ENCODE measurements at regions not wholly inside any gene's neighbourhood (a gene's known extent, or its start where the extent isn't known, plus 50 kb on each side); places are given as distances from the start of the nearest gene placed in this dataset.

DNA sequence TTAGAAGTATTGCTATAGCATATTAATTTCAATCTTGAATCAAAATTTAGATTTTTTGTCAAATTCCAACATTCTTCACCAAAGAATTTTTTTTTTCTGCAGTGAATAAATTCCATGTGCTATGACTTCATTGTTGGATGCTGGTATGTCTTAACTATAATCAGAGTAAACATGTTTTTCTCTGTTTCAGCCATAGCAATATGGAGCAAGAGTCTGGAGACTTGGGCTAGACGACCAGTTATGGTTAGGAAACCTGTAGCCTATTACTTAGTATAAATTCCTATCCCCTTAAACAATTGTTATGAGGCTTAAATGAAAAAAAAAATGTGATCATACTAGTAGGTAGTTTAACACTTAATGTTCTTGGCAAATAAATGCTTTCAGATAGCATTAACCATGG lies 431.9 kb upstream of the FRG2C start:
- CTCF ChIA-PET, result interaction anchor here (0.6 kb wide), 1 partner anchor 23 kb away, joined by 3 read pairs; no protein-coding TSS in a partner anchor
- Mint-ChIP-seq H3K4me1 (peaks cover 20% of the 10 kb centered on the region), H3K4me3 (no peak overlapping the region), H3K9me3 (peaks cover 17% of the 10 kb centered on the region; the same call in 1 of the 2 replicates), H3K27me3 (ENCODE audit: low read depth) (no peaks in the 10 kb centered on the region; the same call in 1 of the 2 replicates), H3K36me3 (no peaks in the 10 kb centered on the region), H3K27ac (no peak overlapping the region)
- DNase-seq (ENCODE audit: low spot score) (no peak), ATAC-seq (no peak)
- TF ChIP-seq PRRX2 (CRISPR knock-in tag; IDR thresholded peaks at IDR 0.05) (no peak), ZNF219 (CRISPR knock-in tag; IDR thresholded peaks at IDR 0.05; ENCODE audit: borderline replicate concordance) (no peak), ZBTB21 (CRISPR knock-in tag; IDR thresholded peaks at IDR 0.05; ENCODE audit: borderline replicate concordance) (no peak), CREM (CRISPR knock-in tag; IDR thresholded peaks at IDR 0.05) (no peak), NFATC4 (CRISPR knock-in tag; IDR thresholded peaks at IDR 0.05) (no peak), IRF2 (CRISPR knock-in tag; IDR thresholded peaks at IDR 0.05; ENCODE audit: borderline replicate concordance, low read depth) (no peak), CREB1 (CRISPR knock-in tag; IDR thresholded peaks at IDR 0.05) (no peak), NFE2L1 (CRISPR knock-in tag; IDR thresholded peaks at IDR 0.05) (no peak), JAZF1 (CRISPR knock-in tag; IDR thresholded peaks at IDR 0.05) (no peak), ZNF317 (CRISPR knock-in tag; IDR thresholded peaks at IDR 0.05; ENCODE audit: borderline replicate concordance, low read depth) (no peak)
- TF ChIP-seq, protein P1, sequence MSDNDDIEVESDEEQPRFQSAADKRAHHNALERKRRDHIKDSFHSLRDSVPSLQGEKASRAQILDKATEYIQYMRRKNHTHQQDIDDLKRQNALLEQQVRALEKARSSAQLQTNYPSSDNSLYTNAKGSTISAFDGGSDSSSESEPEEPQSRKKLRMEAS (CRISPR knock-in tag; IDR thresholded peaks at IDR 0.05), result no peak
- TF ChIP-seq, protein P2, sequence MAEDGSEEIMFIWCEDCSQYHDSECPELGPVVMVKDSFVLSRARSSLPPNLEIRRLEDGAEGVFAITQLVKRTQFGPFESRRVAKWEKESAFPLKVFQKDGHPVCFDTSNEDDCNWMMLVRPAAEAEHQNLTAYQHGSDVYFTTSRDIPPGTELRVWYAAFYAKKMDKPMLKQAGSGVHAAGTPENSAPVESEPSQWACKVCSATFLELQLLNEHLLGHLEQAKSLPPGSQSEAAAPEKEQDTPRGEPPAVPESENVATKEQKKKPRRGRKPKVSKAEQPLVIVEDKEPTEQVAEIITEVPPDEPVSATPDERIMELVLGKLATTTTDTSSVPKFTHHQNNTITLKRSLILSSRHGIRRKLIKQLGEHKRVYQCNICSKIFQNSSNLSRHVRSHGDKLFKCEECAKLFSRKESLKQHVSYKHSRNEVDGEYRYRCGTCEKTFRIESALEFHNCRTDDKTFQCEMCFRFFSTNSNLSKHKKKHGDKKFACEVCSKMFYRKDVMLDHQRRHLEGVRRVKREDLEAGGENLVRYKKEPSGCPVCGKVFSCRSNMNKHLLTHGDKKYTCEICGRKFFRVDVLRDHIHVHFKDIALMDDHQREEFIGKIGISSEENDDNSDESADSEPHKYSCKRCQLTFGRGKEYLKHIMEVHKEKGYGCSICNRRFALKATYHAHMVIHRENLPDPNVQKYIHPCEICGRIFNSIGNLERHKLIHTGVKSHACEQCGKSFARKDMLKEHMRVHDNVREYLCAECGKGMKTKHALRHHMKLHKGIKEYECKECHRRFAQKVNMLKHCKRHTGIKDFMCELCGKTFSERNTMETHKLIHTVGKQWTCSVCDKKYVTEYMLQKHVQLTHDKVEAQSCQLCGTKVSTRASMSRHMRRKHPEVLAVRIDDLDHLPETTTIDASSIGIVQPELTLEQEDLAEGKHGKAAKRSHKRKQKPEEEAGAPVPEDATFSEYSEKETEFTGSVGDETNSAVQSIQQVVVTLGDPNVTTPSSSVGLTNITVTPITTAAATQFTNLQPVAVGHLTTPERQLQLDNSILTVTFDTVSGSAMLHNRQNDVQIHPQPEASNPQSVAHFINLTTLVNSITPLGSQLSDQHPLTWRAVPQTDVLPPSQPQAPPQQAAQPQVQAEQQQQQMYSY (CRISPR knock-in tag; IDR thresholded peaks at IDR 0.05), result no peak
- TF ChIP-seq, protein P3, sequence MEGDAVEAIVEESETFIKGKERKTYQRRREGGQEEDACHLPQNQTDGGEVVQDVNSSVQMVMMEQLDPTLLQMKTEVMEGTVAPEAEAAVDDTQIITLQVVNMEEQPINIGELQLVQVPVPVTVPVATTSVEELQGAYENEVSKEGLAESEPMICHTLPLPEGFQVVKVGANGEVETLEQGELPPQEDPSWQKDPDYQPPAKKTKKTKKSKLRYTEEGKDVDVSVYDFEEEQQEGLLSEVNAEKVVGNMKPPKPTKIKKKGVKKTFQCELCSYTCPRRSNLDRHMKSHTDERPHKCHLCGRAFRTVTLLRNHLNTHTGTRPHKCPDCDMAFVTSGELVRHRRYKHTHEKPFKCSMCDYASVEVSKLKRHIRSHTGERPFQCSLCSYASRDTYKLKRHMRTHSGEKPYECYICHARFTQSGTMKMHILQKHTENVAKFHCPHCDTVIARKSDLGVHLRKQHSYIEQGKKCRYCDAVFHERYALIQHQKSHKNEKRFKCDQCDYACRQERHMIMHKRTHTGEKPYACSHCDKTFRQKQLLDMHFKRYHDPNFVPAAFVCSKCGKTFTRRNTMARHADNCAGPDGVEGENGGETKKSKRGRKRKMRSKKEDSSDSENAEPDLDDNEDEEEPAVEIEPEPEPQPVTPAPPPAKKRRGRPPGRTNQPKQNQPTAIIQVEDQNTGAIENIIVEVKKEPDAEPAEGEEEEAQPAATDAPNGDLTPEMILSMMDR (IDR thresholded peaks at IDR 0.05), result no peak
- TF ChIP-seq, protein P4, sequence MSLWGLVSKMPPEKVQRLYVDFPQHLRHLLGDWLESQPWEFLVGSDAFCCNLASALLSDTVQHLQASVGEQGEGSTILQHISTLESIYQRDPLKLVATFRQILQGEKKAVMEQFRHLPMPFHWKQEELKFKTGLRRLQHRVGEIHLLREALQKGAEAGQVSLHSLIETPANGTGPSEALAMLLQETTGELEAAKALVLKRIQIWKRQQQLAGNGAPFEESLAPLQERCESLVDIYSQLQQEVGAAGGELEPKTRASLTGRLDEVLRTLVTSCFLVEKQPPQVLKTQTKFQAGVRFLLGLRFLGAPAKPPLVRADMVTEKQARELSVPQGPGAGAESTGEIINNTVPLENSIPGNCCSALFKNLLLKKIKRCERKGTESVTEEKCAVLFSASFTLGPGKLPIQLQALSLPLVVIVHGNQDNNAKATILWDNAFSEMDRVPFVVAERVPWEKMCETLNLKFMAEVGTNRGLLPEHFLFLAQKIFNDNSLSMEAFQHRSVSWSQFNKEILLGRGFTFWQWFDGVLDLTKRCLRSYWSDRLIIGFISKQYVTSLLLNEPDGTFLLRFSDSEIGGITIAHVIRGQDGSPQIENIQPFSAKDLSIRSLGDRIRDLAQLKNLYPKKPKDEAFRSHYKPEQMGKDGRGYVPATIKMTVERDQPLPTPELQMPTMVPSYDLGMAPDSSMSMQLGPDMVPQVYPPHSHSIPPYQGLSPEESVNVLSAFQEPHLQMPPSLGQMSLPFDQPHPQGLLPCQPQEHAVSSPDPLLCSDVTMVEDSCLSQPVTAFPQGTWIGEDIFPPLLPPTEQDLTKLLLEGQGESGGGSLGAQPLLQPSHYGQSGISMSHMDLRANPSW (CRISPR knock-in tag; conservative IDR thresholded peaks at IDR 0.05; ENCODE audit: low read depth), result no peak
- POLR2A ChIA-PET, result no interaction called here

DNA sequence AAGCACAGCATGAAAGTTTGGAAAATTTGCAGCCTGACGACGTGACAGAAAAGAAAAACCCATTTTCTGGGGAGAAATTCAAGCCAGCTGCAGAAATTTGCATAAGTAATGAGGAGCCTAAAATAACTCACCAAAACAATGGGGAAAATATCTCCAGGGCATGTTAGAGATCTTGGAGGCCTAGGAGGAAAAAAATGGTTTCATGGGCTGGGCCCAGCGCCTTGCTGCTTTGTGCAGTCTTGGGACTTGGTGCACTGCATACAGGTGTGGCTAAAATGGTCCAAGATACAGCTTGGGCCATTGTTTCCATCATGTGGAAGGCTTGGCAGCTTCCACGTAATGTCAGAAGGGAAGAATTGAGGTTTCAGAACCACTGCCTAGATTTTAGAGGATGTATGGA lies 428.5 kb upstream of the FRG2C start:
- CTCF ChIA-PET, result no interaction called here
- Mint-ChIP-seq H3K9me3 (peaks cover 17% of the 10 kb centered on the region; the same call in 1 of the 2 replicates), H3K27me3 (ENCODE audit: low read depth) (no peaks in the 10 kb centered on the region), H3K27ac (no peak overlapping the region), H3K36me3 (no peaks in the 10 kb centered on the region), H3K4me3 (no peak overlapping the region), H3K4me1 (peaks cover 25% of the 10 kb centered on the region)
- DNase-seq (ENCODE audit: low spot score), result no peak
- POLR2A ChIA-PET, result no interaction called here
- ATAC-seq, result no peak
- TF ChIP-seq RORB (CRISPR knock-in tag; IDR thresholded peaks at IDR 0.05) (no peak), NR1H2 (CRISPR knock-in tag; IDR thresholded peaks at IDR 0.05) (no peak)
- TF ChIP-seq, protein P4 (CRISPR knock-in tag; conservative IDR thresholded peaks at IDR 0.05; ENCODE audit: low read depth), result no peak
- TF ChIP-seq, protein P3 (IDR thresholded peaks at IDR 0.05), result no peak
- TF ChIP-seq, protein P5, sequence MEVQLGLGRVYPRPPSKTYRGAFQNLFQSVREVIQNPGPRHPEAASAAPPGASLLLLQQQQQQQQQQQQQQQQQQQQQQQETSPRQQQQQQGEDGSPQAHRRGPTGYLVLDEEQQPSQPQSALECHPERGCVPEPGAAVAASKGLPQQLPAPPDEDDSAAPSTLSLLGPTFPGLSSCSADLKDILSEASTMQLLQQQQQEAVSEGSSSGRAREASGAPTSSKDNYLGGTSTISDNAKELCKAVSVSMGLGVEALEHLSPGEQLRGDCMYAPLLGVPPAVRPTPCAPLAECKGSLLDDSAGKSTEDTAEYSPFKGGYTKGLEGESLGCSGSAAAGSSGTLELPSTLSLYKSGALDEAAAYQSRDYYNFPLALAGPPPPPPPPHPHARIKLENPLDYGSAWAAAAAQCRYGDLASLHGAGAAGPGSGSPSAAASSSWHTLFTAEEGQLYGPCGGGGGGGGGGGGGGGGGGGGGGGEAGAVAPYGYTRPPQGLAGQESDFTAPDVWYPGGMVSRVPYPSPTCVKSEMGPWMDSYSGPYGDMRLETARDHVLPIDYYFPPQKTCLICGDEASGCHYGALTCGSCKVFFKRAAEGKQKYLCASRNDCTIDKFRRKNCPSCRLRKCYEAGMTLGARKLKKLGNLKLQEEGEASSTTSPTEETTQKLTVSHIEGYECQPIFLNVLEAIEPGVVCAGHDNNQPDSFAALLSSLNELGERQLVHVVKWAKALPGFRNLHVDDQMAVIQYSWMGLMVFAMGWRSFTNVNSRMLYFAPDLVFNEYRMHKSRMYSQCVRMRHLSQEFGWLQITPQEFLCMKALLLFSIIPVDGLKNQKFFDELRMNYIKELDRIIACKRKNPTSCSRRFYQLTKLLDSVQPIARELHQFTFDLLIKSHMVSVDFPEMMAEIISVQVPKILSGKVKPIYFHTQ (CRISPR knock-in tag; IDR thresholded peaks at IDR 0.05), result no peak

Data from WTC11 (cell line).